Astrocyte of the cerebellum (primary cell): ENCODE measurements at regions not wholly inside any gene's neighbourhood (a gene's known extent, or its start where the extent isn't known, plus 50 kb on each side); places are given as distances from the start of the nearest gene placed in this dataset.

Source experiments
- DNase-seq: peaks from one replicate; pipeline ENCODE4 v3.0.0-alpha.2; 2011; ENCODE audit warnings: low read depth
- H3K4me3 ChIP-seq: 2 replicates; pipeline ENCODE4 v1.5.1; 2011; ENCODE audit warnings: mild to moderate bottlenecking, low read depth, low read length, moderate library complexity
- CTCF ChIP-seq: IDR thresholded peaks from 2 replicates; pipeline ENCODE4 v1.5.1; 2012; ENCODE audit warnings: low read length, low read depth, moderate library complexity, mild to moderate bottlenecking; ENCODE audit errors: missing control alignments
- in situ Hi-C: cut with HindIII; loops from 2 replicates; pipeline ENCODE4 v1.10.0; 2017; ENCODE audit warnings: low sequenced_read_pairs

GRCh38 chr3:14338898-14339458 lies 63.4 kb upstream of the SLC6A6 start:
- in situ Hi-C loops, result no loop called here
- DNase-seq, result no peak
- TF ChIP-seq CTCF, result no peak
- H3K4me3 ChIP-seq, result no peak overlapping the region

- TF ChIP-seq CTCF, result no peak
- DNase-seq, result no peak
- in situ Hi-C loops, result no loop called here
- H3K4me3 ChIP-seq, result no peak overlapping the region
Measured at GRCh38 chr3:14340960-14341708, 61.3 kb upstream of the SLC6A6 start.

GRCh38 chr3:14343338-14344112 lies 58.9 kb upstream of the SLC6A6 start:
- no peak for TF ChIP-seq CTCF
- in situ Hi-C loops, result no loop called here
- H3K4me3 ChIP-seq, result no peak overlapping the region
- no peak for DNase-seq

- TF ChIP-seq CTCF, result no peak
Measured at GRCh38 chr3:14344351-14344750, 58.1 kb upstream of the SLC6A6 start.

GRCh38 chr3:14345496-14346150 lies 56.8 kb upstream of the SLC6A6 start:
- in situ Hi-C loops, result no loop called here
- no peak for DNase-seq
- TF ChIP-seq CTCF, result no peak
- H3K4me3 ChIP-seq, result no peak overlapping the region

More at GRCh38 chr3:14344351-14344750, 58.1 kb upstream of the SLC6A6 start:
- in situ Hi-C loops, result no loop called here
- no peak for DNase-seq
- no peak overlapping the region for H3K4me3 ChIP-seq

GRCh38 chr3:14346191-14346590 lies 56.2 kb upstream of the SLC6A6 start:
- DNase-seq, result no peak
- no peak overlapping the region for H3K4me3 ChIP-seq
- no peak for TF ChIP-seq CTCF
- in situ Hi-C loops, result no loop called here
